Motor neuron (in vitro differentiated cells): ENCODE measurements at regions not wholly inside any gene's neighbourhood (a gene's known extent, or its start where the extent isn't known, plus 50 kb on each side); places are given as distances from the start of the nearest gene placed in this dataset.
A peak's percentile ranks its signal among the peaks of the same experiment; 100 is the strongest.
"Not testable (repeated sequence)": the region's sequence is repeated elsewhere in the genome, so short reads cannot be mapped to it uniquely, and the experiment has no call there.

Experiments
- ATAC-seq, 8 experiments: fragments of 200-7000 bp; cut with Tn5 transposase; replicated peaks in 6 of 8; 2 replicates each; pipeline ENCODE4 v1.8.0; 2021; ENCODE audit warnings: mild to moderate bottlenecking in 8 of 8, moderate library complexity in 8 of 8
- H3K27ac ChIP-seq, 2 donors: fragments of 250-450 bp; sonication (Bioruptor Pico); 2 replicates each; pipeline ENCODE4 v1.9.0; 2021; ENCODE audit warnings: antibody characterized with exemption in 2 of 2, mild to moderate bottlenecking in 2 of 2, moderate library complexity in 1 of 2
- H3K4me1 ChIP-seq, 2 donors: fragments of 250-450 bp; sonication (Bioruptor Pico); replicated peaks in 1 of 2; 2 replicates each; pipeline ENCODE4 v1.6.1; 2021; ENCODE audit warnings: antibody characterized with exemption in 2 of 2, mild to moderate bottlenecking in 2 of 2, moderate library complexity in 1 of 2
- H3K4me3 ChIP-seq, 5 donors: fragments of 250-450 bp; sonication (Bioruptor Pico); 2 replicates each; pipeline ENCODE4 v1.9.0; 2021; ENCODE audit warnings: antibody characterized with exemption in 5 of 5, mild to moderate bottlenecking in 5 of 5, moderate library complexity in 4 of 5
- WGBS, 10 experiments: fragments of 450-650 bp; shearing (Covaris generic); methylation state at CpG; one replicate each; pipeline ENCODE4 v1.0.0; 2022; 5-methylcytosine and 5-hydroxymethylcytosine counted together
- in situ Hi-C, 9 experiments: fragments of 400-800 bp; cut with MboI; loops; one replicate each; pipeline ENCODE4 v1.15.0; 2021; ENCODE audit warnings: low sequenced_read_pairs in 9 of 9, low pct_unique_long_range_greater_than_20kb in 2 of 9; ENCODE audit not compliant: unreplicated experiment in 9 of 9

- 40 to 100% (median 70%) methylated on average over 1 to 4 of the region's 9 CpGs; no CpG with 5 or more reads in 4 of the 10 experiments for whole genome bisulfite sequencing, 10 experiments
- H3K27ac ChIP-seq, ATAC-seq, H3K4me1 ChIP-seq, H3K4me3 ChIP-seq, in situ Hi-C loops: not testable (repeated sequence)
These were observed 81.5 kb downstream of the TRIM69 start for GRCh38 chr15:44817797-44818196.

- H3K4me3 ChIP-seq, in situ Hi-C loops, H3K4me1 ChIP-seq, H3K27ac ChIP-seq, ATAC-seq: not testable (repeated sequence)
- 60 to 83% methylated on average over 1 of the region's 9 CpGs; no CpG with 5 or more reads in 8 of the 10 experiments for WGBS, 10 experiments
These were observed 83.1 kb downstream of the TRIM69 start for GRCh38 chr15:44819331-44819987.

GRCh38 chr15:44820535-44820934, 84.2 kb downstream of the TRIM69 start:
- H3K4me3 ChIP-seq, H3K27ac ChIP-seq, ATAC-seq, in situ Hi-C loops, H3K4me1 ChIP-seq: not testable (repeated sequence)
- 90% methylated on average over 2 of the region's 5 CpGs; no CpG with 5 or more reads in 9 of the 10 experiments for WGBS, 10 experiments

GRCh38 chr15:44820967-44821366, 84.6 kb downstream of the TRIM69 start:
- in situ Hi-C loops, H3K4me1 ChIP-seq, H3K4me3 ChIP-seq, H3K27ac ChIP-seq, ATAC-seq: not testable (repeated sequence)
- 20 to 71% (median 70%) methylated on average over 1 to 3 of the region's 5 CpGs; no CpG with 5 or more reads in 7 of the 10 experiments for WGBS, 10 experiments

- WGBS, 10 experiments, result no CpG with 5 or more reads among the region's 9 CpGs
- H3K4me1 ChIP-seq, in situ Hi-C loops, H3K4me3 ChIP-seq, H3K27ac ChIP-seq: not testable (repeated sequence)
- peak in 3 of 8 experiments; percentile 16 to 59 (median 49) for ATAC-seq
These were observed 88.2 kb downstream of the TRIM69 start for GRCh38 chr15:44824277-44825145.

GRCh38 chr15:44826583-44826982, 90.3 kb downstream of the TRIM69 start:
- H3K4me1 ChIP-seq, in situ Hi-C loops, H3K27ac ChIP-seq, H3K4me3 ChIP-seq, ATAC-seq: not testable (repeated sequence)
- WGBS, 10 experiments, result no CpG with 5 or more reads among the region's 1 CpG

GRCh38 chr15:44828229-44828914, 92.0 kb downstream of the TRIM69 start:
- H3K4me1 ChIP-seq, H3K4me3 ChIP-seq, H3K27ac ChIP-seq, in situ Hi-C loops: not testable (repeated sequence)
- peak in 1 of 8 experiments; percentile 23 for ATAC-seq
- 93 to 100% (median 100%) methylated on average over 2 to 3 of the region's 14 CpGs; no CpG with 5 or more reads in 6 of the 10 experiments for WGBS, 10 experiments

GRCh38 chr15:44829150-44829549, 92.8 kb downstream of the TRIM69 start:
- H3K4me3 ChIP-seq, H3K27ac ChIP-seq, in situ Hi-C loops, H3K4me1 ChIP-seq, ATAC-seq: not testable (repeated sequence)
- 100% methylated on average over 1 of the region's 4 CpGs; no CpG with 5 or more reads in 9 of the 10 experiments for WGBS, 10 experiments

GRCh38 chr15:44830692-44831408, 94.5 kb downstream of the TRIM69 start:
- H3K27ac ChIP-seq, in situ Hi-C loops, H3K4me1 ChIP-seq, H3K4me3 ChIP-seq: not testable (repeated sequence)
- 0 to 93% (median 53%) methylated on average over 1 to 4 of the region's 6 CpGs; no CpG with 5 or more reads in 4 of the 10 experiments for WGBS, 10 experiments
- ATAC-seq, result peak in 1 of 8 experiments; percentile 25

- WGBS, 10 experiments, result 80 to 100% (median 100%) methylated on average over 1 of the region's 8 CpGs; no CpG with 5 or more reads in 6 of the 10 experiments
These were observed 95.0 kb downstream of the TRIM69 start for GRCh38 chr15:44831409-44831741.

GRCh38 chr15:44832133-44832532, 95.8 kb downstream of the TRIM69 start:
- WGBS, 10 experiments, result 33 to 100% (median 77%) methylated on average over 2 to 4 of the region's 5 CpGs; no CpG with 5 or more reads in 4 of the 10 experiments
- H3K27ac ChIP-seq, ATAC-seq, in situ Hi-C loops, H3K4me1 ChIP-seq, H3K4me3 ChIP-seq: not testable (repeated sequence)

More at GRCh38 chr15:44831409-44831741, 95.0 kb downstream of the TRIM69 start:
- H3K27ac ChIP-seq, ATAC-seq, H3K4me3 ChIP-seq, H3K4me1 ChIP-seq, in situ Hi-C loops: not testable (repeated sequence)

- in situ Hi-C loops, H3K27ac ChIP-seq, H3K4me1 ChIP-seq, H3K4me3 ChIP-seq, ATAC-seq: not testable (repeated sequence)
- 44 to 100% (median 83%) methylated on average over 1 to 5 of the region's 5 CpGs; no CpG with 5 or more reads in 2 of the 10 experiments for WGBS, 10 experiments
These were observed 96.8 kb downstream of the TRIM69 start for GRCh38 chr15:44833081-44833480.
